HL-60 (cell line): ENCODE measurements at regions not wholly inside any gene's neighbourhood (a gene's known extent, or its start where the extent isn't known, plus 50 kb on each side); places are given as distances from the start of the nearest gene placed in this dataset.

Source experiments
- DNase-seq, 2 experiments: peaks; one replicate each; pipeline ENCODE4 v3.0.0-alpha.2; 2010 to 2020; ENCODE audit warnings: low read depth in 1 of 2, low spot score in 1 of 2
- H3K27ac ChIP-seq: fragments of 250-450 bp; sonication (Bioruptor Pico); replicated peaks from 2 replicates; pipeline ENCODE4 v1.5.1; 2020; ENCODE audit warnings: mild to moderate bottlenecking, moderate library complexity
- H3K27me3 ChIP-seq: fragments of 250-450 bp; sonication (Bioruptor Pico); 2 replicates; pipeline ENCODE4 v1.5.1; 2021; ENCODE audit warnings: mild to moderate bottlenecking, moderate library complexity; ENCODE audit not compliant: insufficient read depth, poor library complexity, severe bottlenecking
- H3K4me3 ChIP-seq: replicated peaks from 2 replicates; pipeline ENCODE4 v1.5.1; 2011; ENCODE audit warnings: mild to moderate bottlenecking, control low read depth, low read length; ENCODE audit not compliant: insufficient read depth
- CTCF ChIP-seq: IDR thresholded peaks from one replicate; pipeline ENCODE4 v1.5.1; 2011; ENCODE audit warnings: low read length, control low read depth, inconsistent platforms; ENCODE audit not compliant: insufficient read depth
- GABPA ChIP-seq: IDR thresholded peaks from 2 replicates; pipeline ENCODE4 v1.6.1; 2012; ENCODE audit warnings: low read depth
- POLR2AphosphoS5 ChIP-seq: IDR thresholded peaks from 2 replicates; pipeline ENCODE4 v1.6.1; 2012; ENCODE audit warnings: low read depth
- REST ChIP-seq: IDR thresholded peaks from 2 replicates; pipeline ENCODE4 v1.6.1; 2012; ENCODE audit warnings: low read depth; ENCODE audit not compliant: insufficient replicate concordance
- SPI1 ChIP-seq: IDR thresholded peaks from 2 replicates; pipeline ENCODE4 v1.6.1; 2012; ENCODE audit warnings: low read depth, mild to moderate bottlenecking, borderline replicate concordance

GRCh38 chr7:50208378-50208982 is 96.0 kb upstream of the IKZF1 start:
- TF ChIP-seq CTCF = no peak
- TF ChIP-seq POLR2AphosphoS5 = no peak
- TF ChIP-seq REST = no peak
- TF ChIP-seq SPI1 = no peak
- TF ChIP-seq GABPA = no peak
- no peak overlapping the region for H3K27ac ChIP-seq
- no peak overlapping the region for H3K4me3 ChIP-seq
- DNase-seq = no peak
- no peaks in the 10 kb centered on the region for H3K27me3 ChIP-seq

GRCh38 chr7:50207686-50208255 is 96.7 kb upstream of the IKZF1 start:
- TF ChIP-seq SPI1 (peak; percentile 79), POLR2AphosphoS5 (no peak)
- DNase-seq = peak in 1 of 2 experiments; percentile 64
- Histone ChIP-seq H3K27ac (peak overlapping the region; percentile 27; the same call in 1 of the 2 replicates), H3K4me3 (no peak overlapping the region), H3K27me3 (no peaks in the 10 kb centered on the region)

- H3K4me3 ChIP-seq = no peak overlapping the region
- peak overlapping the region; percentile 27 for H3K27ac ChIP-seq
Observed at GRCh38 chr7:50207251-50207564, 97.3 kb upstream of the IKZF1 start.

GRCh38 chr7:50206453-50207250 is 97.9 kb upstream of the IKZF1 start:
- DNase-seq = peak; percentile 80 to 83
- TF ChIP-seq SPI1 = peak; percentile 24; the same call in 1 of the 2 replicates
- TF ChIP-seq GABPA = no peak
- Histone ChIP-seq H3K4me3 (no peak overlapping the region), H3K27ac (peak overlapping the region; percentile 35), H3K27me3 (no peaks in the 10 kb centered on the region)

More at GRCh38 chr7:50207251-50207564, 97.3 kb upstream of the IKZF1 start:
- no peak for DNase-seq
- H3K27me3 ChIP-seq = no peaks in the 10 kb centered on the region
- no peak for TF ChIP-seq POLR2AphosphoS5
- TF ChIP-seq CTCF = no peak
- TF ChIP-seq SPI1 = no peak

GRCh38 chr7:50205011-50205410 is 99.5 kb upstream of the IKZF1 start:
- Histone ChIP-seq H3K27ac (no peak overlapping the region), H3K4me3 (no peak overlapping the region), H3K27me3 (no peaks in the 10 kb centered on the region)
- DNase-seq = no peak
- TF ChIP-seq REST = no peak
- no peak for TF ChIP-seq CTCF
- TF ChIP-seq SPI1 = no peak
- no peak for TF ChIP-seq POLR2AphosphoS5
- no peak for TF ChIP-seq GABPA
